Fibroblast of the aortic adventitia (primary cell): ENCODE measurements at regions not wholly inside any gene's neighbourhood (a gene's known extent, or its start where the extent isn't known, plus 50 kb on each side); places are given as distances from the start of the nearest gene placed in this dataset.

Experiments
- DNase-seq: peaks from one replicate; pipeline ENCODE4 v3.0.0-alpha.2; 2010; ENCODE audit warnings: low read depth
- H3K4me3 ChIP-seq: 2 replicates; pipeline ENCODE4 v1.5.1; 2011; ENCODE audit warnings: low read depth, mild to moderate bottlenecking, control low read depth, low read length, moderate library complexity
- CTCF ChIP-seq: IDR thresholded peaks from 2 replicates; pipeline ENCODE4 v1.5.1; 2011; ENCODE audit warnings: mild to moderate bottlenecking, low read length, control low read depth, inconsistent platforms; ENCODE audit not compliant: insufficient read depth

GRCh38 chr2:51516667-51517066, 484.7 kb upstream of the NRXN1 start:
- no peak for DNase-seq
- H3K4me3 ChIP-seq: no peak overlapping the region
- no peak for TF ChIP-seq CTCF

DNA sequence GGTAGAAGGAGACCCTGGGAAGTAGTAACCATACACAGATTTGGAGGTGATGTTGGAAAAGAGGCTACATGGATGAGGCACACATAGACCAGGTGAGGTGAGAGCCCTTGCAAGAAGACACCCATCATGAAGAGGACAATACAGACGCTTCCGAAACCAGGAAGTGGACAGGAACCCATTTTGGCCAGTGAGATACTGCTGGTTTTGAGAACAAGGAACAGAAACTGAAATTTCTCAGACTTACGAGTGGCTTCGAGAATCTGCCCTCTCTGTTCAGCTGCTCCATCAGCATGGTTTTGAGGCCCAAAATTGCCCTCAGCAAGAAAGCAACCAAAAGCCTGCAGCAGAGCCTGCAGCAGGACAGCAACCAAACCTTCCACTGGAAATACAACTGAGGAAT, 479.1 kb upstream of the NRXN1 start:
- DNase-seq: no peak

DNA sequence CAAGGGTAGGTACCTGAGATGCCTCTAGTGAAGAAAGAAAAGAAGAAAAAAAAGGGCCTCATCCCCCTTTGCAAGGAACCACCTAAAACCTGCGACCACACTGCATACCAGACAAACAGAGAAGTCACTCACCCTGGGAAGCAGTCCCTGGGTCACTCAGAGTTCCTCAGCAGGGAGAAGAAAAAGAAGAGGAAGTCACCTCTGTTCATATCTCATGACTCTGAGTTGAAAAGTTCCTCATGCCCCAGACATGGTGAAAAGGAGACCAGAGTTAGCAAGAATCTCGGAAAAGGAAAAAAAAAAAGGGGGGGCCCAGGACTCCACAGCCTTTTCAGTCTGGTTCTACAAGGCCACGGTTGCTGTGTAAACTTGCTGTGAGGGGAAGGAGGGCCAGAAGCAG, 478.4 kb upstream of the NRXN1 start:
- no peak overlapping the region for H3K4me3 ChIP-seq
- no peak for DNase-seq
- TF ChIP-seq CTCF: no peak

More for the DNA sequence above, 479.1 kb upstream of the NRXN1 start:
- H3K4me3 ChIP-seq: no peak overlapping the region
- no peak for TF ChIP-seq CTCF

DNA sequence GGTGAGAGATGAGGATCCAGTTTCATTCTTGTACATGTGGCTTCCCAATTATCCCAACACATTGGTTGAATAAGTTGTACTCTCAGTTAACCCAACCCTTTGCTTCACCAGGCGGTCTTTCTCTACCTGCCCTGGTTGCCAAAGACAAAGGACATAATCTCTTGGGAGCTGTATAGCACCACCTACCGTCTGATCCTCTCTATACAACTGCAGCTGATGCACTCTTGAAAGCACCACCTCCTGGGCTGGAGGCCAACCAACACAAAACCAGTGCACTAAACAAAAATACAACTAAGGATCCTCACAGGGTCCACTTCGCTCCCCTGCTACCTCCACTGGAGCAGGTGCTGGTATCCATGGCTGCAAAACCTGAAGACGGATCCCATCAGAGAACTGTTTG, 473.6 kb upstream of the NRXN1 start:
- TF ChIP-seq CTCF: no peak
- DNase-seq: no peak
- H3K4me3 ChIP-seq: no peak overlapping the region

- no peak for TF ChIP-seq CTCF
- no peak for DNase-seq
- no peak overlapping the region for H3K4me3 ChIP-seq
Measured at GRCh38 chr2:51490576-51491234, 458.8 kb upstream of the NRXN1 start.

- TF ChIP-seq CTCF: no peak
- DNase-seq: no peak
- no peak overlapping the region for H3K4me3 ChIP-seq
Measured at GRCh38 chr2:51484605-51485004, 452.7 kb upstream of the NRXN1 start.

DNA sequence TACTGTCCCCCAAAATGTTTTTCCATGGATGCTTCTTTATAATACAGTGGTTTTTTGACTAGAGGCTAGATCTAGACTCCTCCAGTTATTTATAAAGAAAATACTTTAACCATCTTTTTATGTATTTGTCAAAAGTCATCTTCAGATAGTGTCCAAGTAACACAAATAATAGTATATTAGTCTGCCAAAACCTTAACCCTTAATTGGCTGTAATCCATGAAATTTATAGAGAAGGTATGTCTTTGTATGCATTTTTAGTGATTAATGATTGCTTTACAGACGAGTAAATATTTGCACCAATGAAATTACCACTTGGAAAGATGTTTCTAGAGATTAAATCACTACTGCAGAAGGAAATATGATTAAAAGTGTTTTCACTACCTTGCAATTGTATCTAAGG, 451.8 kb upstream of the NRXN1 start:
- no peak for DNase-seq
- H3K4me3 ChIP-seq: no peak overlapping the region
- TF ChIP-seq CTCF: no peak
